GM19240 (cell line): ENCODE measurements at regions not wholly inside any gene's neighbourhood (a gene's known extent, or its start where the extent isn't known, plus 50 kb on each side); places are given as distances from the start of the nearest gene placed in this dataset.

Source experiments
- DNase-seq: peaks from one replicate; pipeline ENCODE4 v3.0.0; 2011; ENCODE audit warnings: low spot score; ENCODE audit not compliant: insufficient read length

DNA sequence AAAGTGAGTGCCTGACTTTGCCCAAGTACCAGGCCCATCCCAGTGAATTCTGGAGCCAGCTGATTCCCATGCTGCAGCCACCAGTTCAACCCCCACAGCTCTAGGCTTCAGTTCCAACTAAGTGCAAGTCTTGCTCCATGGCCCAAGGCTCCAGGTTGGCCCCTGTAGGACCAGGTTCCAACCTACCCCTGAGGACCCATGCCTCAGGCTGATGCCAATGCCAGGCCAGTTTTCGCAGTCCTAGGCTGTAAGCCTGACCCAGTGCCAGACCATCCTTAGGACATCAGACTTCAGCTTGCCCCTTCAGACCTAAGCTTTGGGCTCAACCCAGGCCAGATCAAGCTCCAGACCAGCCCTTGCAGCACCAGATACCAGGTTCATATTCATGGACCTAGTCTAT lies 352.6 kb downstream of the FSCB start:
- DNase-seq: no peak

- DNase-seq: no peak
Observed at GRCh38 chr14:44151130-44151820, 355.8 kb downstream of the FSCB start.

DNA sequence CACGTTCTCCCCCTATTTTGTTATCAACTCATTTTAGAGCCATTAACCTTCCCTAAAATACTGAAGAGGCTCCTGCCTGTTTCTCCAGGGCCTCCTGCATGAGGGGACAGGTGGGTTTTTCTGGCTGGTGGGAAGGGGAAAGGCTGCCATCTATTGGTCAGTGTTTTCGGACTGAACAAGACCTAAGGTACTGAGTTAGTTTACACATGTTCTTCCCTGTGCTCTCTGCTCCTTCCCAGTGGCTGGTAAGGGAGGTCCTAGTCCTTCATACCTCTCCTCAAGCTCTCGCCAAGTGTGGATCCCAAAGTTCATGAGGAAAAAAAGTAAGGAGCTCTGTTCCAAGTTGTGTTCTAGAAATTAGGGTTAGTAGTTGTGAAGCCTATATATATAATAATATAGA lies 357.5 kb downstream of the FSCB start:
- no peak for DNase-seq

DNA sequence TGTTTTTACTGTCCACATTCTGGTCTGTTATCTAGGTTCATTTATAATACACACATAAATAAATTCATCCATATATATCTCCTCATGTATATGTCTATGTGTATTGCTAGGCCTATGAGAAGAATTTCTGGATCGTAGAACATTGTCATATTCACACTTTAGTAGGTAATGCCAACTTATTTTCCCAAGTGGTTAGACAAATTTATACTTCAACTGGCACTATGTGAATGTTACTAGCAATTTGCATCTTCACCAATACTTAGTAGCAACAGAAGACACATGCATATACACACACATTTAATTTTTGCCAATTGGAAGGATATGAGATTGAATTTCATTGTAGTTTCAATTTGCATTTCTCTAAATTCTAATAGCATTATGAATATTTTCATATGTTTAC lies 365.1 kb downstream of the FSCB start:
- no peak for DNase-seq

DNA sequence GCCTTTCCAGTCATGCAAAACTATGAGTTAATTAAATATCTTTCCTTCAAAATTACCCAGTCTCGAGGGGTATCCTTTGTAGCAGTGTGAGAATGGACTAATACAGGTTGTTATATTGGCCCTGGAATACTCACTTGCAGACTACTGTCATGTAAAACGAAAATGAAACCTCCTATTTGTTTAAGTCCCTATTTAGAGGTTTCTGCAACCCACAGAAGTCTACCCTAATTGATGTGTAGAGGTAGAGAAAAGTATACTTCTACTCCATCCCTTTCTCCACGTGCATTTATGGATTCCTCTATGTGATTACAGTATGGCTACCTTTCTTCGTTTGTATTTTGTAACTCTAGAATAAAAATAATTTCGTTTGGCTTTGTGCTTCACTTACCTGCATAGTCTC lies 371.1 kb downstream of the FSCB start:
- no peak for DNase-seq

DNA sequence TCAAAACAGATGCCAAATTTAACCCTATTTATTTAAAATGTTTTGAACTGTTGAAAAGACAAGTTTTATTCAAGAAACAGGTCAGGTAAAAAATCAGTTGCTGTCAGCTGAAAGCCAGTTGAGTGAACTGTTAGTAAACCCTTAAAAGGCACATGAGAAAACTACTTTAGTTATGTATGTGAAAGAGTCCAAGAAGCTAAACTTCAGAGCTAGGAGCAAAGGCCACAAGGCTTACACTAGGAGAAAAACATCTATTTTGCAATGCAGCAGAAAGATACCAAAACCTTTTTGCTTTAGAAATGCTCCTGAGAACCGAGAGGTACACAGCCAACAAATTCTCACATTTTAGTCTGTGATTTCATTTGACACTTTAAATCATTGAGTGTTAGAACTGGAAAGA lies 375.2 kb downstream of the FSCB start:
- no peak for DNase-seq

- DNase-seq: no peak
Observed at GRCh38 chr14:44113769-44114730, 393.0 kb downstream of the FSCB start.

GRCh38 chr14:44112774-44113460 lies 394.2 kb downstream of the FSCB start:
- DNase-seq: no peak

GRCh38 chr14:44109036-44109435 lies 398.0 kb downstream of the FSCB start:
- DNase-seq: no peak

GRCh38 chr14:44108601-44109000 lies 398.5 kb downstream of the FSCB start:
- DNase-seq: no peak

GRCh38 chr14:44107156-44107555 lies 399.9 kb downstream of the FSCB start:
- DNase-seq: no peak

DNA sequence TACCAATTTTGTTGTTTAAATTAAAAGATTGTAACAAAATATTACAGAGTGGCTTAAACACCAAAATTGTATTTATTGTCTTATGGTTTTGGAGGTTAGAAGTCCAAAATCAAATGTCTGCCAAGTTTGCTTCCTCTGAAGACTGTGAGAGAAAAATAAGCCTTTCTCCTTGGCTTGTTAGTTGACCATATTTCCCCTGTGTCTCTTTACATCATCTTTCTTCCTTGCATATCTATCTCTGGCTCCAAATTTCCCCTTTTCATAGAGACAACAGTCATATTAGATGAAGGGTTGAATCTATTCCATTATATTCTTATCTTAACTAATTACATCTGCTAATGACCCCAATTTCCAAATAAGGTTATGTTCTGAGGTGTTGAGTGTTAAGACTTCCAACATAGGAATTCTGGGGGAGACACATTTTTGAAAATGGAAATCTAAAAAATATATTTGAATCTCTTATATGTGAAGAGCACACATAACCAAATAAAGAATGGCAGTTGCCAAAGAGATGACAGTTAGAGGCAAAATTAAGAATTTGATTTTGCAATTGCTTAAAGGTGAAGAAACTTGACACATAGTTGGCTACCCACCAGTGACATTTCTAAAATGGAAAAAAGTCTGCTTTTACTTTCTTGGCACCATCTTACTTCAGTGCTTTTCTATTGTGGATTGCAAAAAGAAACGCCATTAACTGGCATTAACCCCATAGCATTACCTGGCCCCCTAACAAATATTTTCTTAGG lies 407.2 kb downstream of the FSCB start:
- no peak for DNase-seq

GRCh38 chr14:44081146-44081545 lies 425.9 kb downstream of the FSCB start:
- DNase-seq: no peak

- no peak for DNase-seq
Observed at GRCh38 chr14:44070046-44070445, 437.0 kb downstream of the FSCB start.

DNA sequence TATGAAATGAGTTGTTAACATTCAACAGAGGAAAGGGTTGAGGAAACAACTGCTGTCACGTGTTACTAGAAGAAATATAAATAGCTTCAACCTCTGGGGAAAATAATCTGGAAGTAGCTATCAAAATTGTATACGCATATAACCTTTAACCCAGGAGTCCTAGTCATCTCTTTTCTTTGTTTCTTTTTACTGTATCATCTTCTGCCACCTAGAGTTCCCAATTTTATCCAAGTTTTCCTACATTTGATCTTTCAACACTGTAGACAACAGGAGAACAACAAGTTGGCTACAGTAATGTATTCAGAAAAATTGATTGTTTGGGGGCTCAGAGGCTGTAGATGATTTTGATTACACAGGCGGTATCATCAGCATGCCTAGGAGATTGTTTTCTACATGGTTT lies 453.7 kb downstream of the FSCB start:
- no peak for DNase-seq

GRCh38 chr14:44041700-44042099 lies 465.4 kb downstream of the FSCB start:
- DNase-seq: no peak

- DNase-seq: no peak
Observed at GRCh38 chr14:44040561-44040960, 466.5 kb downstream of the FSCB start.

DNA sequence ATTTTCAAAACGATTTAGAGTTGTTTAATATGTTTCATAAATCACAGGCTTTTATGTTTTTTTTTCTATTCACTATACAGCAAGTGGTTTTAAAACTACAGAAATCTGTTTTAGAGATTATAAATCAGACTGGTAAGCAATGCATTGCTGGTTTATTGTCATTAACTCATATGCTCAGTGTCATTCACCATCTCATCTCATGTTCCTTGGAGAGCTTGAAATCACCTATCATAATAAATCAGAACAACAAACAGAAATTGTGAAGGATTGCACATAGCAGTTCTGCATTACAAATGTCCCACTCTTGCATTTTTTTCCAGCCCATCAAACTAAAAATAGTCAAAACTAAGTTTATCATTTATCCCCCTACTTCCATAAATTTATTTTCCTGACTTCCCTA lies 470.8 kb downstream of the FSCB start:
- no peak for DNase-seq

GRCh38 chr14:44035707-44036106 lies 471.4 kb downstream of the FSCB start:
- DNase-seq: no peak

GRCh38 chr14:44030831-44031383 lies 476.2 kb downstream of the FSCB start:
- DNase-seq: no peak

DNA sequence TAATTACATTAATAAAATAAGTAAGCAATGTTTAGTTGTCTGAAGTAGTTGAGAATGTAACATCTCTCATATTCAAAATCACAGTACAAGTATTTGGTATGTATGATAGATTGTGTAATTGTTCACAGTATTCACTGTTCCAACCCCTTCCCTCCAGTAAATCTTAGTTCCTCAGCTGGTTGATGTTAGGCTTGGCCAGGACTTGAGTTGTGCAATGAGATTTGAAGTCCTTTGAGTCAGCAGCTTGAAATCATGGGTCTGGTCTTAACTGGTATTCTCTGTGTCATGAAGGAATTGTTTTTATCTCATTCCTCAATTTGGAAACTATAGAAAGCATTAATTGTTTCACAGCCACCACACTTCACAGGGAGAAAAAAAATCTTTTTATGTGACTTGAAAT lies 477.1 kb downstream of the FSCB start:
- no peak for DNase-seq
